Keratinocyte (primary cell): ENCODE measurements at regions not wholly inside any gene's neighbourhood (a gene's known extent, or its start where the extent isn't known, plus 50 kb on each side); places are given as distances from the start of the nearest gene placed in this dataset.

ENCODE experiments used
- DNase-seq: peaks from one replicate; pipeline ENCODE4 v3.0.0-alpha.2; 2011; ENCODE audit warnings: low read depth, missing footprints, low spot score
- FAIRE-seq: peaks from 2 replicates; lab custom pipeline; 2011; peaks lifted over from hg19 to GRCh38; lab: Jason Lieb, UNC
- H2AFZ ChIP-seq: 2 replicates; pipeline ENCODE4 v1.6.0; 2012; ENCODE audit warnings: low read length, control low read depth, inconsistent platforms; ENCODE audit not compliant: control insufficient read depth
- H3K27ac ChIP-seq: 2 replicates; pipeline ENCODE4 v1.5.1; 2011; ENCODE audit warnings: low read length; ENCODE audit not compliant: control insufficient read depth, insufficient read depth
- H3K27me3 ChIP-seq: 3 replicates; pipeline ENCODE4 v1.6.0; 2011; ENCODE audit warnings: low read length; ENCODE audit not compliant: control insufficient read depth, insufficient read depth; ENCODE audit errors: extremely low read depth
- H3K36me3 ChIP-seq, 2 experiments: 2 replicates in 1 of 2; 3 replicates in 1 of 2; pipeline ENCODE4 v1.5.1; 2011; ENCODE audit warnings: low read length in 2 of 2, mild to moderate bottlenecking in 1 of 2; ENCODE audit not compliant: control insufficient read depth in 2 of 2, insufficient read depth in 2 of 2; ENCODE audit errors: extremely low read depth in 1 of 2
- H3K4me1 ChIP-seq: 3 replicates; pipeline ENCODE4 v1.5.1; 2011; ENCODE audit warnings: low read length; ENCODE audit not compliant: control insufficient read depth, insufficient read depth; ENCODE audit errors: extremely low read depth
- H3K4me2 ChIP-seq: 3 replicates; pipeline ENCODE4 v1.6.0; 2011; ENCODE audit warnings: low read depth, low read length; ENCODE audit not compliant: control insufficient read depth, insufficient read depth; ENCODE audit errors: extremely low read depth
- H3K4me3 ChIP-seq, 3 experiments: fragments of 200-600 bp in 1 of 3; sonication (generic) in 1 of 3; 2 replicates in 2 of 3; 3 replicates in 1 of 3; pipeline ENCODE4 v1.5.1; 2011 to 2016; ENCODE audit warnings: low read length in 3 of 3, mild to moderate bottlenecking in 3 of 3, control low read depth in 2 of 3, inconsistent platforms in 1 of 3, low read depth in 1 of 3, mixed read lengths in 1 of 3, mixed run types in 1 of 3, moderate library complexity in 1 of 3; ENCODE audit not compliant: control insufficient read depth in 2 of 3, insufficient read depth in 2 of 3; ENCODE audit errors: extremely low read depth in 1 of 3
- H3K79me2 ChIP-seq: 2 replicates; pipeline ENCODE4 v1.6.0; 2012; ENCODE audit warnings: low read length; ENCODE audit not compliant: control insufficient read depth, insufficient read depth
- H3K9ac ChIP-seq: 3 replicates; pipeline ENCODE4 v1.6.0; 2011; ENCODE audit warnings: low read length; ENCODE audit not compliant: control insufficient read depth, insufficient read depth; ENCODE audit errors: extremely low read depth
- H3K9me1 ChIP-seq: 3 replicates; pipeline ENCODE4 v1.6.0; 2011; ENCODE audit warnings: low read length; ENCODE audit not compliant: control insufficient read depth, insufficient read depth; ENCODE audit errors: extremely low read depth
- H3K9me3 ChIP-seq: 2 replicates; pipeline ENCODE4 v1.5.1; 2012; ENCODE audit warnings: low read depth, low read length; ENCODE audit not compliant: control insufficient read depth
- H4K20me1 ChIP-seq: 3 replicates; pipeline ENCODE4 v1.6.0; 2011; ENCODE audit warnings: low read length; ENCODE audit not compliant: control insufficient read depth, insufficient read depth; ENCODE audit errors: extremely low read depth
- EZH2 ChIP-seq: IDR thresholded peaks from one replicate; pipeline ENCODE4 v1.6.1; 2012; ENCODE audit warnings: inconsistent platforms, mild to moderate bottlenecking, low read length, moderate library complexity
- dilution Hi-C: fragments of 300-500 bp; cut with MboI; formaldehyde crosslinking; loops from one replicate; pipeline ENCODE4 v1.7.0; 2020; ENCODE audit warnings: low sequenced_read_pairs; ENCODE audit not compliant: extremely low pct_ligation_motif_present
- TF ChIP-seq, protein P1 (sequence below), 3 experiments: IDR thresholded peaks in 1 of 3; conservative IDR thresholded peaks in 1 of 3; optimal IDR thresholded peaks in 1 of 3; 2 replicates in 2 of 3; 3 replicates in 1 of 3; pipeline versions ENCODE3 to v1.5.1; 2011; ENCODE audit warnings: low read length in 3 of 3, mild to moderate bottlenecking in 3 of 3, moderate library complexity in 2 of 3, control low read depth in 1 of 3, inconsistent platforms in 1 of 3; ENCODE audit not compliant: insufficient read depth in 2 of 3; ENCODE audit errors: extremely low read depth in 1 of 3

DNA sequence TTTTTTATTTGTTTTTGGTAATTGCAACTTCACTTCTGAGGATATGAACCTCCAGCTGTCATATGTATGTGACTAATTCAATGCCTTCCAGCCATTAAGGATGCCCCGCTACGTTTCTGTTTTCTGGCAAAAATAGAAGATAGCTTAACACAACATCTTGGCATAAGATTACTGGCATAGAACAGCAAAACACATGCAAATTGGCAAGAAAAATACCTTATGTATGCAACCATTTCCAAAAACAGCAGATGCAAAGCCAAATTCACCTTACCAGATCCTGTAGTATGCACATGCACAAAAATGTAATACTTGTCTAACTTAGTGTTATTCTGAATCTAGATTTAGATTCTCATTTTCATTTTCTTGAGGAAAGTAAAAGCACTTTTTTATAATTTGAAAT lies 461.1 kb upstream of the CYLC2 start:
- Histone ChIP-seq H2AFZ (no peak overlapping the region), H4K20me1 (no peaks in the 10 kb centered on the region), H3K27me3 (no peaks in the 10 kb centered on the region), H3K9me1 (no peaks in the 10 kb centered on the region), H3K27ac (no peak overlapping the region), H3K9me3 (no peaks in the 10 kb centered on the region), H3K9ac (no peak overlapping the region), H3K4me3 (no peak overlapping the region), H3K36me3 (no peaks in the 10 kb centered on the region), H3K79me2 (no peaks in the 10 kb centered on the region), H3K4me2 (no peak overlapping the region), H3K4me1 (no peaks in the 10 kb centered on the region)
- dilution Hi-C loops: no loop called here
- TF ChIP-seq, protein P1, sequence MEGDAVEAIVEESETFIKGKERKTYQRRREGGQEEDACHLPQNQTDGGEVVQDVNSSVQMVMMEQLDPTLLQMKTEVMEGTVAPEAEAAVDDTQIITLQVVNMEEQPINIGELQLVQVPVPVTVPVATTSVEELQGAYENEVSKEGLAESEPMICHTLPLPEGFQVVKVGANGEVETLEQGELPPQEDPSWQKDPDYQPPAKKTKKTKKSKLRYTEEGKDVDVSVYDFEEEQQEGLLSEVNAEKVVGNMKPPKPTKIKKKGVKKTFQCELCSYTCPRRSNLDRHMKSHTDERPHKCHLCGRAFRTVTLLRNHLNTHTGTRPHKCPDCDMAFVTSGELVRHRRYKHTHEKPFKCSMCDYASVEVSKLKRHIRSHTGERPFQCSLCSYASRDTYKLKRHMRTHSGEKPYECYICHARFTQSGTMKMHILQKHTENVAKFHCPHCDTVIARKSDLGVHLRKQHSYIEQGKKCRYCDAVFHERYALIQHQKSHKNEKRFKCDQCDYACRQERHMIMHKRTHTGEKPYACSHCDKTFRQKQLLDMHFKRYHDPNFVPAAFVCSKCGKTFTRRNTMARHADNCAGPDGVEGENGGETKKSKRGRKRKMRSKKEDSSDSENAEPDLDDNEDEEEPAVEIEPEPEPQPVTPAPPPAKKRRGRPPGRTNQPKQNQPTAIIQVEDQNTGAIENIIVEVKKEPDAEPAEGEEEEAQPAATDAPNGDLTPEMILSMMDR (optimal IDR thresholded peaks at IDR 0.05 in 1 of 3, IDR thresholded peaks at IDR 0.05 in 1 of 3, conservative IDR thresholded peaks at IDR 0.05 in 1 of 3; ENCODE audit: extremely low read depth in 1 of 3, insufficient read depth in 2 of 3, low read length in 3 of 3): no peak
- no peak for TF ChIP-seq EZH2
- DNase-seq (no peak), FAIRE-seq (no peak)

DNA sequence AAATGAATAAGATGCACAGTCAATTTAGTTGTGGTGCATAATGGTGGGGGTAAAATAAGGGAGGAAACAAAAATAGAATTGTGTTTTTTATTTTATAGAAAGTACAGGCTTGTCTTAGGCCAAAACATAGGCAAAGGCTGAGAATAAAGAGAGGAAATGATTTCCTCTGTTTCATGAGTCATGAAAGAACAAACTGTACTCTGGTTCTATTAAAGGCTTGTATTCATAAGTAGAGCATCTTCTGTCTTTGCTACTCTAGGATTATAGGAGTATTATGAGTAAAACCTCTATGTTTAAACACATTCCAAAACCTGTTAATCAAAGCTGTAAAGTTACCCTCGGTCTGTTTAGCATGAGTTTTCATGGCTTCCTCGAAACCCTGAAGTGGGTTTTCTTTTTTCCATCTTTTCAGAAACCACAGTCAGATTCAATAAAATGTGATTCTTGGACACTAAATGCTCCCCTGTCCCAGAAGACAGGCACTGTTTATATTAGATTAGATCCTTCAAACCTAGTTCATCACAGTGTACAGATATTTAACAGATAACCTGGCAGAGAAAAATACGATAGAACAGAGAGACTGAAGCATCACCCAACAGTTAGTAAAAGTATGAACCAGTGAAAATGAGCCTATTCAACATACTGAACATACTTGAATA lies 473.9 kb upstream of the CYLC2 start:
- Histone ChIP-seq H3K4me3 (no peak overlapping the region), H3K36me3 (no peaks in the 10 kb centered on the region), H3K79me2 (no peaks in the 10 kb centered on the region), H3K9me3 (no peaks in the 10 kb centered on the region), H4K20me1 (no peaks in the 10 kb centered on the region), H3K4me2 (no peak overlapping the region), H3K27ac (no peak overlapping the region), H2AFZ (no peak overlapping the region), H3K4me1 (no peaks in the 10 kb centered on the region), H3K9ac (no peak overlapping the region), H3K9me1 (no peaks in the 10 kb centered on the region), H3K27me3 (no peaks in the 10 kb centered on the region)
- TF ChIP-seq, protein P1 (optimal IDR thresholded peaks at IDR 0.05 in 1 of 3, IDR thresholded peaks at IDR 0.05 in 1 of 3, conservative IDR thresholded peaks at IDR 0.05 in 1 of 3; ENCODE audit: extremely low read depth in 1 of 3, insufficient read depth in 2 of 3, low read length in 3 of 3): no peak
- no peak for TF ChIP-seq EZH2
- DNase-seq (no peak), FAIRE-seq (no peak)
- dilution Hi-C loops: no loop called here
